Sigmoid colon (tissue), 4 donors: ENCODE measurements at regions not wholly inside any gene's neighbourhood (a gene's known extent, or its start where the extent isn't known, plus 50 kb on each side); places are given as distances from the start of the nearest gene placed in this dataset.

Experiments
- CTCF ChIP-seq, 4 experiments: fragments of 450-650 bp in 3 of 4; fragments of 200-600 bp in 1 of 4; IDR thresholded peaks; one replicate each; pipeline ENCODE4 v1.5.1; 2016 to 2019; ENCODE audit warnings: antibody characterized with exemption in 4 of 4, mild to moderate bottlenecking in 3 of 4, moderate library complexity in 2 of 4
- POLR2AphosphoS5 ChIP-seq, 4 donors: sonication (generic); formaldehyde crosslinking; IDR thresholded peaks; one replicate each; pipeline ENCODE4 v1.6.1; 2017; ENCODE audit warnings: antibody characterized with exemption in 4 of 4

- TF ChIP-seq POLR2AphosphoS5 (IDR thresholded peaks at IDR 0.05) (no peak), CTCF (IDR thresholded peaks at IDR 0.05) (peak in 1 of 4 experiments; percentile 9)
Measured at GRCh38 chr1:25148673-25149300, 83.5 kb downstream of the SYF2 start.
